Nephron progenitor cell (in vitro differentiated cells): ENCODE measurements at regions not wholly inside any gene's neighbourhood (a gene's known extent, or its start where the extent isn't known, plus 50 kb on each side); places are given as distances from the start of the nearest gene placed in this dataset.
"Not testable (repeated sequence)": the region's sequence is repeated elsewhere in the genome, so short reads cannot be mapped to it uniquely, and the experiment has no call there.

Experiments
- DNase-seq: peaks from one replicate; pipeline ENCODE4 v3.0.0; 2021
- H3K27ac Mint-ChIP-seq: 2 replicates; pipeline ENCODE4 v1.8.0; 2021; ENCODE audit warnings: mild to moderate bottlenecking, moderate library complexity, mixed read lengths
- H3K27me3 Mint-ChIP-seq: 2 replicates; pipeline ENCODE4 v1.8.0; 2021; ENCODE audit warnings: mild to moderate bottlenecking, low read depth, mixed read lengths; ENCODE audit not compliant: poor library complexity
- H3K36me3 Mint-ChIP-seq: 2 replicates; pipeline ENCODE4 v1.8.0; 2021; ENCODE audit warnings: low read depth, mixed read lengths
- H3K4me1 Mint-ChIP-seq: 2 replicates; pipeline ENCODE4 v1.8.0; 2021; ENCODE audit warnings: mixed read lengths
- H3K4me3 Mint-ChIP-seq: 2 replicates; pipeline ENCODE4 v1.8.0; 2021; ENCODE audit warnings: mild to moderate bottlenecking, moderate library complexity, mixed read lengths
- H3K9me3 Mint-ChIP-seq: 2 replicates; pipeline ENCODE4 v1.8.0; 2021; ENCODE audit warnings: mild to moderate bottlenecking, moderate library complexity, mixed read lengths

GRCh38 chr1:148679050-148679786 is 69.4 kb upstream of the NUDT4B start:
- not testable (repeated sequence) for H3K9me3 Mint-ChIP-seq, H3K36me3 Mint-ChIP-seq, H3K27me3 Mint-ChIP-seq, H3K27ac Mint-ChIP-seq, H3K4me1 Mint-ChIP-seq
- peak; percentile 65 for DNase-seq
- H3K4me3 Mint-ChIP-seq: peak overlapping the region; percentile 76

GRCh38 chr1:148679787-148680326 is 68.7 kb upstream of the NUDT4B start:
- H3K9me3 Mint-ChIP-seq, H3K27ac Mint-ChIP-seq, H3K4me1 Mint-ChIP-seq, H3K27me3 Mint-ChIP-seq, H3K36me3 Mint-ChIP-seq, DNase-seq: not testable (repeated sequence)
- H3K4me3 Mint-ChIP-seq: peak overlapping the region; percentile 76

- not testable (repeated sequence) for H3K27ac Mint-ChIP-seq, H3K9me3 Mint-ChIP-seq, H3K4me1 Mint-ChIP-seq, H3K4me3 Mint-ChIP-seq, H3K36me3 Mint-ChIP-seq, H3K27me3 Mint-ChIP-seq, DNase-seq
These were observed 61.8 kb upstream of the NUDT4B start for GRCh38 chr1:148686735-148687134.

GRCh38 chr1:148687376-148687775 is 61.2 kb upstream of the NUDT4B start:
- not testable (repeated sequence) for H3K9me3 Mint-ChIP-seq, H3K4me1 Mint-ChIP-seq, H3K27ac Mint-ChIP-seq, H3K36me3 Mint-ChIP-seq, H3K27me3 Mint-ChIP-seq, DNase-seq, H3K4me3 Mint-ChIP-seq
